Ovary (tissue), 7 donors: ENCODE measurements at regions not wholly inside any gene's neighbourhood (a gene's known extent, or its start where the extent isn't known, plus 50 kb on each side); places are given as distances from the start of the nearest gene placed in this dataset.
"Not testable (repeated sequence)": the region's sequence is repeated elsewhere in the genome, so short reads cannot be mapped to it uniquely, and the experiment has no call there.

Experiments used
- DNase-seq, 5 donors: peaks; one replicate each; pipeline ENCODE4 v3.0.0-alpha.2; 2019 to 2020
- H3K27ac ChIP-seq, 2 donors: fragments of 200-600 bp; one replicate each; pipeline versions ENCODE4 v1.5.1 to v1.8.0; 2019 to 2022
- H3K27me3 ChIP-seq: fragments of 200-600 bp; one replicate; pipeline ENCODE4 v1.8.0; 2022
- H3K36me3 ChIP-seq: fragments of 200-600 bp; sonication (generic); one replicate; pipeline ENCODE4 v1.5.1; 2019
- H3K4me1 ChIP-seq: one replicate; pipeline ENCODE4 v1.8.1; 2013; ENCODE audit warnings: mild to moderate bottlenecking, moderate library complexity; ENCODE audit not compliant: insufficient read depth
- H3K4me3 ChIP-seq: fragments of 200-600 bp; sonication (generic); one replicate; pipeline ENCODE4 v1.5.1; 2017
- H3K9me3 ChIP-seq, 2 donors: fragments of 200-600 bp in 1 of 2; sonication (generic) in 1 of 2; one replicate each; pipeline versions ENCODE4 v1.5.1 to v1.8.1; 2013 to 2019; ENCODE audit warnings: mild to moderate bottlenecking in 1 of 2, moderate library complexity in 1 of 2
- CTCF ChIP-seq, 3 donors: fragments of 450-650 bp in 2 of 3; fragments of 200-600 bp in 1 of 3; IDR thresholded peaks; one replicate each; pipeline versions ENCODE4 v1.5.1 to v1.8.0; 2016 to 2022; ENCODE audit warnings: antibody characterized with exemption in 3 of 3, mild to moderate bottlenecking in 1 of 3
- EP300 ChIP-seq: sonication (generic); formaldehyde crosslinking; IDR thresholded peaks from one replicate; pipeline ENCODE4 v1.6.1; 2017; ENCODE audit warnings: antibody characterized with exemption
- POLR2A ChIP-seq: fragments of 450-650 bp; IDR thresholded peaks from one replicate; pipeline ENCODE4 v1.6.1; 2017; ENCODE audit warnings: antibody characterized with exemption, mild to moderate bottlenecking, moderate library complexity
- WGBS, 3 donors: extraction: QIAGEN DNeasy Blood & Tissue Kit in 1 of 3; methylation state at CpG; one replicate each; pipeline versions ENCODE4 v1.1.5 to v1.1.7; 2013 to 2017; 5-methylcytosine and 5-hydroxymethylcytosine counted together
- intact Hi-C, 4 donors: fragments of 100-400 bp; cut with DNase I; formaldehyde crosslinking; loops; one replicate each; pipeline versions ENCODE4 v1.11.0 to v1.15.1; 2022 to 2023
- donor health status: DM: no; HTN: no; CAD: no; lungs with moderate emphysema.
- donor health status: DM: no; HTN: no; CAD: no.
- donor health status: Bipolar disorder and iron deficiency.
- donor health status: DM: no; HTN: no; CAD: no.
- donor health status: DM: yes; HTN: yes; CAD: no.

- intact Hi-C loops: no loop called here
- no peaks in the 10 kb centered on the region for H3K27me3 ChIP-seq
- H3K9me3 ChIP-seq: peaks cover 0 to 4% of the 10 kb centered on the region in 2 donors
- no peaks in the 10 kb centered on the region for H3K4me1 ChIP-seq
- no peaks in the 10 kb centered on the region for H3K36me3 ChIP-seq
- no peak overlapping the region for H3K27ac ChIP-seq
- no peak for TF ChIP-seq CTCF (IDR thresholded peaks at IDR 0.05)
- no peak for TF ChIP-seq EP300
- no peak for DNase-seq
- H3K4me3 ChIP-seq: no peak overlapping the region
- 71 to 73% (median 73%) methylated on average over 2 of the region's 2 CpGs for WGBS, 3 donors
These were observed 174.9 kb upstream of the BANK1 start for GRCh38 chr4:101615652-101616051.

GRCh38 chr4:101606989-101607388 is 183.5 kb upstream of the BANK1 start:
- intact Hi-C loops, H3K4me3 ChIP-seq, H3K27me3 ChIP-seq, H3K27ac ChIP-seq, H3K9me3 ChIP-seq, H3K36me3 ChIP-seq, DNase-seq, H3K4me1 ChIP-seq: not testable (repeated sequence)
- WGBS, 3 donors: 91 to 94% (median 92%) methylated on average over 3 of the region's 3 CpGs

GRCh38 chr4:101604976-101605375 is 185.6 kb upstream of the BANK1 start:
- H3K27ac ChIP-seq: no peak overlapping the region
- intact Hi-C loops: no loop called here
- DNase-seq: no peak
- no peaks in the 10 kb centered on the region for H3K36me3 ChIP-seq
- TF ChIP-seq CTCF (IDR thresholded peaks at IDR 0.05): no peak
- no peaks in the 10 kb centered on the region for H3K4me1 ChIP-seq
- no peaks in the 10 kb centered on the region for H3K9me3 ChIP-seq
- H3K27me3 ChIP-seq: no peaks in the 10 kb centered on the region
- no peak overlapping the region for H3K4me3 ChIP-seq
- 54 to 77% (median 63%) methylated on average over 1 of the region's 1 CpG for WGBS, 3 donors

- H3K4me1 ChIP-seq: no peaks in the 10 kb centered on the region
- no peaks in the 10 kb centered on the region for H3K9me3 ChIP-seq
- H3K36me3 ChIP-seq: no peaks in the 10 kb centered on the region
- no peak overlapping the region for H3K4me3 ChIP-seq
- no peak for DNase-seq
- 85 to 89% (median 88%) methylated on average over 2 of the region's 2 CpGs for WGBS, 3 donors
- intact Hi-C loops: no loop called here
- H3K27me3 ChIP-seq: no peaks in the 10 kb centered on the region
- H3K27ac ChIP-seq: no peak overlapping the region
- TF ChIP-seq CTCF (IDR thresholded peaks at IDR 0.05): no peak
- TF ChIP-seq EP300: no peak
- TF ChIP-seq POLR2A: no peak
These were observed 190.2 kb upstream of the BANK1 start for GRCh38 chr4:101600287-101600686.

- Histone ChIP-seq H3K27me3 (no peaks in the 10 kb centered on the region), H3K36me3 (no peaks in the 10 kb centered on the region), H3K4me1 (no peaks in the 10 kb centered on the region), H3K9me3 (no peaks in the 10 kb centered on the region), H3K27ac (no peak overlapping the region), H3K4me3 (no peak overlapping the region)
- TF ChIP-seq POLR2A: no peak
- TF ChIP-seq EP300: no peak
- TF ChIP-seq CTCF (IDR thresholded peaks at IDR 0.05): no peak
- intact Hi-C loops: no loop called here
- no peak for DNase-seq
- 52 to 56% (median 54%) methylated on average over 4 of the region's 4 CpGs for WGBS, 3 donors
These were observed 190.9 kb upstream of the BANK1 start for GRCh38 chr4:101599620-101600019.
